Large intestine (tissue), 3 donors: ENCODE measurements at regions not wholly inside any gene's neighbourhood (a gene's known extent, or its start where the extent isn't known, plus 50 kb on each side); places are given as distances from the start of the nearest gene placed in this dataset.
"Not testable (repeated sequence)": the region's sequence is repeated elsewhere in the genome, so short reads cannot be mapped to it uniquely, and the experiment has no call there.

Source experiments
- DNase-seq, 2 donors: peaks; one replicate each; pipeline versions ENCODE4 v3.0.0 to v3.0.0-alpha.2; 2013
- H3K27ac ChIP-seq: one replicate; pipeline ENCODE4 v1.5.1; 2013; ENCODE audit warnings: low read length
- H3K27me3 ChIP-seq: 2 replicates; pipeline ENCODE4 v1.6.1; 2013; ENCODE audit warnings: low read length; ENCODE audit not compliant: control insufficient read depth, insufficient read depth
- H3K36me3 ChIP-seq: 2 replicates; pipeline ENCODE4 v1.6.1; 2013; ENCODE audit warnings: low read length; ENCODE audit not compliant: control insufficient read depth, insufficient read depth
- H3K4me1 ChIP-seq: one replicate; pipeline ENCODE4 v1.6.1; 2013; ENCODE audit warnings: low read length; ENCODE audit not compliant: control insufficient read depth, insufficient read depth
- H3K4me3 ChIP-seq: one replicate; pipeline ENCODE4 v1.5.1; 2013; ENCODE audit warnings: low read length
- H3K9me3 ChIP-seq: one replicate; pipeline ENCODE4 v1.6.1; 2013; ENCODE audit warnings: mild to moderate bottlenecking, low read depth, low read length, moderate library complexity; ENCODE audit not compliant: control insufficient read depth
- WGBS: methylation state at CpG from one replicate; pipeline ENCODE4 v1.1.5; 2013; ENCODE audit warnings: low lambda C conversion rate; ENCODE audit not compliant: insufficient coverage; 5-methylcytosine and 5-hydroxymethylcytosine counted together

DNA sequence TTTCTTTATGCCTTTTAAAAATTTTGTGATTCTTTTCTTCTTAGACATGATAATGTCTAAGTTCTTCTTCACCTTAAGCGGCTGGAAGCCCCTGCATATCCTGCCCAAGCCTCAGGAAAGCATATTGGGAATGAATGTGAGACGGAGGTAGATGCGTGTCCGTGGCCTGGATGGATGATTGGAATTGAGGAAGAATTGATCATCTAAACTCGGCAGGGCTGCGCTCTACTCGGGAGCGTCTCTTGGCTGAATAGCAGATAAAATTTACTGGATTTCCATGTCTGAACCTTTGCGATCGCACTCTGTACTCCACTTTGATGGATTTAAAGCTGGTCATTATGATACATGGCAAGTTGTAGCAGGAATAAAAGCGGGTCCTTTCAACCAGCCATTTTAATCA, 406.7 kb upstream of the ONECUT1 start:
- no peak overlapping the region for H3K4me3 ChIP-seq
- no peaks in the 10 kb centered on the region for H3K4me1 ChIP-seq
- no peaks in the 10 kb centered on the region for H3K36me3 ChIP-seq
- H3K9me3 ChIP-seq, result no peaks in the 10 kb centered on the region
- WGBS, result no CpG with 5 or more reads among the region's 11 CpGs
- H3K27me3 ChIP-seq, result peaks cover 13% of the 10 kb centered on the region
- H3K27ac ChIP-seq, result no peak overlapping the region
- no peak for DNase-seq

DNA sequence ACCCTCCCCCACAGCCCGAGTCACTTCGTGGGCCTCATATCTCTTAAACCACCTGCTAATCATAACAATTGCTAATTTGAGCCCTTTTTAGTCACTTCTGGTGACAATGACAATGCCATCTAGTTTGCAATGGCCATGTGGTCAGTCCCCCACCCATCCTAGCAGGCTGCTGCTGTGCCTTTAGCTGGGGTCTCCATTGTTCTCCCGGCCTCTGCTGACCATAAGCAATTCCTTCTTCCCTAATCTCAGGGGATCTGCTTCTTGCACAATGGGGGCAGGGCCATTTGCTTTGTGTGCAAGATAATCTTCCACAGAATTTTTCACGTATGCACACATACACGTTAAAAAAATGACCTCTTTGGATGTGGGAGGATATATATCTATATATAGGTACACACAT, 406.1 kb upstream of the ONECUT1 start:
- Histone ChIP-seq H3K27me3 (peaks cover 13% of the 10 kb centered on the region), H3K4me3 (no peak overlapping the region), H3K4me1 (no peaks in the 10 kb centered on the region), H3K36me3 (no peaks in the 10 kb centered on the region), H3K27ac (no peak overlapping the region), H3K9me3 (no peaks in the 10 kb centered on the region)
- no CpG with 5 or more reads among the region's 5 CpGs for WGBS
- DNase-seq, result no peak

DNA sequence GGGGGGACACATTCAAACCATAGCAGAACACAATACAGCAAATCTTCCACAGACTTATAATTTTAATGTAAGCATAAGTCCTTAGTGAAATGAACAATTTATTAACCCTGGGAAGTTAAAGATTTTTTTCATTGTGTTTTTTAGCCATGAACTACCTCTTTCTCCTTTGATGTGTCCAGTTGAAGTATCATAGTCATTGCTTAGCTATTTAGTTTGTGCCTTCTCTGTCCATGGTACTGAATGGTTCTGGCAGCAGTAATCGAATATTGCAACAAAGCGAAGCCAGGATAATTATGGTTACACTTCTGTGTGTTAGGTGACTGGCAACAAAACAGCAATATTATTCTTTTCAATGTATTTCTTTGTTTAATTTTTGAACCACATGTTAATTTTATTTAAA, 403.0 kb upstream of the ONECUT1 start:
- Histone ChIP-seq H3K27ac (no peak overlapping the region), H3K36me3 (no peaks in the 10 kb centered on the region), H3K27me3 (peaks cover 10% of the 10 kb centered on the region), H3K4me1 (no peaks in the 10 kb centered on the region), H3K4me3 (no peak overlapping the region), H3K9me3 (no peaks in the 10 kb centered on the region)
- WGBS, result no CpG with 5 or more reads among the region's 2 CpGs
- DNase-seq, result no peak

DNA sequence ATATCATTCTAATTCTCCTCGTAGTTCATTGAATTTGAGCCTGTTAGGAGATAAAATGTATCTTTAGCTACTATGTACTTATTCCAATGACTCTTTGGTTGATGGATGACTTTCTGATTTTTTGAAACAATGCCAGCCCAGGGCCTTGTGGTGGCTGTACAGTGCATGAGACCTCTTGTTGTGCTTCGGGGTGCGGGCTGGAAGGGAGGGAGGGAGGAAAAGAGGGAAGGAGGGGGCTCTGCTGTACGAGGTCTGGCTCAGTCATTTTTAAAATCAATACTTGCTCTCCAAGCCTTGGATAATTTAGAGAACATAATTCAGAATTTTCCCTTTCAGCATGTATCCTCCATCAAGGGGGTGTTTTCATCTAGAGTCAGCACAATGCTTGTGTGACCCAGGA, 399.7 kb upstream of the ONECUT1 start:
- Histone ChIP-seq H3K36me3 (no peaks in the 10 kb centered on the region), H3K27me3 (no peaks in the 10 kb centered on the region), H3K4me3 (no peak overlapping the region), H3K9me3 (no peaks in the 10 kb centered on the region), H3K4me1 (no peaks in the 10 kb centered on the region), H3K27ac (no peak overlapping the region)
- no peak for DNase-seq
- WGBS, result 71% methylated on average over 1 of the region's 4 CpGs

DNA sequence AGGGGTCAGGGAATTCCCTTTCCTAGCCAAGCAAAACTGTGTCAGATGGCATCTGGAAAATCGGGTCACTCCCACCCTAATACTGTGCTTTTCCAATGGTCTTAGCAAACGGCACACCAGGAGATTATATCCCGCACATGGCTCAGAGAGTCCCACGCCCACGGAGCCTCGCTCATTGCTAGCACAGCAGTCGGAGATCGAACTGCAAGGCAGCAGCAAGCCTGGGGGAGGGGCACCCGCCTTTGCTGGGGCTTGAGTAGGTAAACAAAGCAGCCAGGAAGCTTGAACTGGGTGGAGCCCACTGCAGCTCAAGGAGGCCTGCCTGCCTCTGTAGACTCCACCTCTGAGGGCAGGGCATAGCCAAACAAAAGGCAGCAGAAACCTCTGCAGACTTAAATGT, 393.3 kb upstream of the ONECUT1 start:
- not testable (repeated sequence) for H3K36me3 ChIP-seq, H3K27me3 ChIP-seq, H3K27ac ChIP-seq, H3K4me1 ChIP-seq, H3K4me3 ChIP-seq, H3K9me3 ChIP-seq, DNase-seq
- WGBS, result no CpG with 5 or more reads among the region's 9 CpGs

DNA sequence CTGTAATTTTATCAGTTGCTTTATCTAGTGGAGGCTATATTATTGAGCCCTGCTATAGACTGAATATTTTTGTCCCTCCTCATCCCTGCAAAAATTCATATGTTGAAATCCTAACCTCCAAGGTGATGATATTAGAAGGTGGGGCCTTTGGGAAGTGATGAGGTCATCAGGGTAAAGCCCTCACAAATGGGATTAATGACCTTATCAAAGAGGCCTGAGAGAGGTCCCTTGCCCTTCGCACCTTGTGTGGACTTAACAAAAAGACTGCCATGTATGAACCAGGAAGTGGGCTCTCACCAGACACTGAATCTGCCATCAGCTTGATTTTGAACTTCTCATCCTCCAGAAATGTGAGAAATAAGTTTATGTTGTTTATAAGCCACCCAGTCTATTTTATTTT, 381.4 kb upstream of the ONECUT1 start:
- Histone ChIP-seq H3K9me3 (no peaks in the 10 kb centered on the region), H3K36me3 (no peaks in the 10 kb centered on the region), H3K4me1 (no peaks in the 10 kb centered on the region), H3K27ac (no peak overlapping the region), H3K4me3 (no peak overlapping the region), H3K27me3 (no peaks in the 10 kb centered on the region)
- no CpG with 5 or more reads among the region's 1 CpG for WGBS
- no peak for DNase-seq

DNA sequence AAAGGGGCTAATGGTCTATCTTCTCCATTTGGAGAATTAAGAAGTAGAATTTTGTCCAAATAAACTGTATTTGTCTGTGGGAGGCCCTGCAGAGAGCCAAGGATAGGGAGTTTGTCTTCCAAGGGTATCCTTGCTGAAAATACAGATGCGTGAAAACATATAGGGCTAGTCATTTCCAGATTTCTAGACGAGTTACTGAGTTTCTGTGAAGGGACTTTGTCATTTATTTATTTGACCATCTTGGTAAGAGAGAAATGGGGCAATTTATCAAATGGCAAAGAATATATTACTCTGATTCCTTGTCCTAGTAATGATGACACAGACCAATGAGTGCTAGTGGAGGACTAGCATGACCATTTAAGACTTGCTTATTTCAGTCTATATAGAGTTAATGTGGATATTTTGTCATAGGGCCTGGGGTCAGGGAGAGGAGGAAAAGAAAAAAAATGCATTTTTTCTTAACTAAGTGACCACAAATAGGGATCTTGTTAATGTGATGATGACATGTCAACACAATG, 376.6 kb upstream of the ONECUT1 start:
- Histone ChIP-seq H3K27me3 (no peaks in the 10 kb centered on the region), H3K4me1 (no peaks in the 10 kb centered on the region), H3K4me3 (no peak overlapping the region), H3K36me3 (no peaks in the 10 kb centered on the region), H3K27ac (no peak overlapping the region), H3K9me3 (no peaks in the 10 kb centered on the region)
- no peak for DNase-seq
- 63% methylated on average over 2 of the region's 2 CpGs for WGBS

DNA sequence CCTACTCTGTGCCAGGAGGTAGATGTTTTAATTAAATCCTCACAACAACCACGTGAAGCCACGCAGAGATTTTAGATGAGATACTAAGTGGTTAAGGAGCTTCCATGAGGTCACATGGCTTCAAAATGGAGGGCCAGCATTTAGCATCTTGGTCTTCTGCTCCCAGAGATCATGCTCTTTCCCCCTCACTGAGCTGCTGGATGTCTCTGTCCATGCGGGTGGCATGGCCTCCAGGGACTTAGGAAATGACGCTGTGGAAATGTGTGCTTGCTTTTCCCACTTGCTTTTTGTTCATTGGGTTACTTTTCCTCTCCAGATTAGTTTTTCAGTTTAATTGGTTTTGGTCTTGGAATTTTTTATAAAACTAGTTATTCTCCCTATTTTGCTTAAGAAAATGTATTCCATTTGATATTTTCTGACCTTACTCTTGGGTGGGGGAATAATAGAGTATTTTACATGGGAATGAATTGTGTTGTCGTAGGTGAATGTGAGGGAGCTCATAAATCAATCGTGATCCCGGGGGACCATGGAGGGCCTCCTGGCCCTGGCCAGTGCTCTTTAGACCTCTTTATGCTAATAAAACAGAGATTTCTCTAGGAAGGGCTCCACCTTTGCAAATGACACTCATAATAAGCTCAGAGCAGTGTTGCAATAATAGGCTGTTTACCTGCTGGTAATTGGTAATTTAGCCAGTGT, 376.0 kb upstream of the ONECUT1 start:
- Histone ChIP-seq H3K4me3 (no peak overlapping the region), H3K27ac (no peak overlapping the region), H3K36me3 (no peaks in the 10 kb centered on the region), H3K9me3 (no peaks in the 10 kb centered on the region), H3K4me1 (no peaks in the 10 kb centered on the region), H3K27me3 (no peaks in the 10 kb centered on the region)
- no peak for DNase-seq
- WGBS, result 100% methylated on average over 1 of the region's 7 CpGs

DNA sequence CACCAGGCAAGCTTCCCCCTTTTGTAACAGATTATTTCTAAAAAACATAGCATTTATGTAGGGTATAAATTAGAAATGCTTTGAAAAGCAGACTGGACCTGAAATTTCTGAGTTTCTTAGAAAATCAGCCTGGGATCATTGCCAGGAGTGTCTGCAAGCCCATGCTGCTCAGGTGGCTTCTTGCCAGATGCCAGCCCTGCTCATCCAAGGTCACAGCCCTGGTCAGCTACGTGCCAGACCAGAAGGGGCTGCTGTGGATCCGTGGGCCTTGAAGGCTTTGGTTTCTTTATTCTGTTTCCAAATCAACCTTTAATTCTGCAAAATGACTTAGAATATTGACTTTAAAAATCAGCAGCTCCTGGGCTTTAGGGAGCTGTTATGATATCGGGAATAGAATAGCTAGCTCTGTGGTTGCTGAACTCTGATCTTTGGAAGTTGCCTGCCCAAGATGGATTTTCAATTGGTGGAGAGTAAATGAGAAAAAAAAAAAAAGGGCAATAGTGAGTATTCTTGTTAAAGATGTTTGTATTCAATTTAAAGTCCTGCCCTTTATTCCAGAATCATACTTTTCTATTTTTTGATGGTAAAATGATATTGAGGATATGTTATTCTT, 370.1 kb upstream of the ONECUT1 start:
- WGBS, result no CpG with 5 or more reads among the region's 3 CpGs
- no peak overlapping the region for H3K4me3 ChIP-seq
- no peaks in the 10 kb centered on the region for H3K27me3 ChIP-seq
- H3K9me3 ChIP-seq, result no peaks in the 10 kb centered on the region
- H3K36me3 ChIP-seq, result no peaks in the 10 kb centered on the region
- H3K4me1 ChIP-seq, result no peaks in the 10 kb centered on the region
- H3K27ac ChIP-seq, result no peak overlapping the region
- DNase-seq, result no peak

DNA sequence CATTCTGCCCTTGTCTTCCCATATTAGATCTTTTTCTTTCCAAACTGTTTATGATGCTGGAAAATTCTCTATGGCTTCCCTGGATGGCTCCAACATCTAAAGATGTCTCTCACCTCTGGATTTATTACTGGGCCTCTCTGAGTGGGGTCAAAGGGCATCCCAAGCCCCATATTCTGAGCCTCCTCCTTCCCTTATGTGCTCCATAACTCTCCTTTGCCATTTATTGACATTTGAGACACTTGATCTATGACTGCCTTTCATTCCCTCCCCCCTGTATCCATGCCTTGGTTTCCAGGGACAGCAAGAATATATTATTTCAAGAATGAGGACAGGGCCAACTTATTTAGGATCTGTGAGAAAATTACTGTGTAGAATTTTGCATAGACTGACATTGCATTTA, 369.3 kb upstream of the ONECUT1 start:
- Histone ChIP-seq H3K27ac (no peak overlapping the region), H3K27me3 (no peaks in the 10 kb centered on the region), H3K4me1 (no peaks in the 10 kb centered on the region), H3K36me3 (no peaks in the 10 kb centered on the region), H3K4me3 (no peak overlapping the region), H3K9me3 (no peaks in the 10 kb centered on the region)
- no peak for DNase-seq

DNA sequence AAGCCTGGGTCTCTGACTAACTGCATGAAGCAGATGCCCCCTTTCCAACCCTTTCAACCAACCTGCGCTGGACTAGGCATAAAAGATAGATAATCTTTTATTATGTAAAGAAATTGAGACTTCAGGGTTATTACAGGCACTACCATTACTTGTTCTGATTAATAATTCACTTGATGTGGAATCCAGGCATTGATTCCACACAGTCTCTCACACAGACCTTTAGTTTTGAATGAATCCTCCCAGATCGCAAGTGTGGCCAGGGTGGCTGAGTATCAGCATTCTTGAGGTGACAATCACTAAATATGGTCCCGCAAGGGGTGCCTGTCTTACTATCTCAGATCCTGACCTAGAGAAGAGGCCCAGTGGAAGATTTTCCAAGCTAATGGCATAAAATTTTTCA, 368.9 kb upstream of the ONECUT1 start:
- WGBS, result no CpG with 5 or more reads among the region's 3 CpGs
- H3K9me3 ChIP-seq, result no peaks in the 10 kb centered on the region
- no peak for DNase-seq
- H3K27me3 ChIP-seq, result no peaks in the 10 kb centered on the region
- no peaks in the 10 kb centered on the region for H3K36me3 ChIP-seq
- no peak overlapping the region for H3K27ac ChIP-seq
- no peaks in the 10 kb centered on the region for H3K4me1 ChIP-seq
- no peak overlapping the region for H3K4me3 ChIP-seq
